K562 (cell line): ENCODE measurements at regions not wholly inside any gene's neighbourhood (a gene's known extent, or its start where the extent isn't known, plus 50 kb on each side); places are given as distances from the start of the nearest gene placed in this dataset.

Experiments
- ATAC-seq: fragments of 200-7000 bp; cut with Tn5 transposase; 3 replicates; pipeline ENCODE4 v1.9.1; 2020; ENCODE audit warnings: moderate library complexity
- BruUV-seq: library from RNA; stranded (reverse); fragments of 400-500 nt; replicated peaks from 2 replicates; lab custom pipeline; 2021; lab: Mats Ljungman, UMichigan
- CTCF ChIA-PET: fragments of 300-600 bp; formaldehyde crosslinking; extraction: SDS; loops from one replicate; lab custom pipeline; 2021; ENCODE audit warnings: low intra/inter-chr PET ratio; lab: Yijun Ruan, JAX
- POLR2A ChIA-PET: fragments of 300-600, 350-650 bp; sonication (Branson Sonifier 250); formaldehyde crosslinking; extraction: SDS; loops from one replicate; lab custom pipeline; 2021; ENCODE audit warnings: antibody characterized with exemption, inconsistent platforms; lab: Yijun Ruan, JAX
- DNase-seq, 4 experiments: peaks; one replicate each; pipeline versions ENCODE4 v3.0.0 to v3.0.0-alpha.2; 2011 to 2018; ENCODE audit warnings: low spot score in 3 of 4, mixed read lengths in 3 of 4; ENCODE audit errors: extremely low read depth in 1 of 4
- FAIRE-seq: peaks from 2 replicates; lab custom pipeline; 2011; peaks lifted over from hg19 to GRCh38; lab: Jason Lieb, UNC
- H2AFZ ChIP-seq: 2 replicates; pipeline ENCODE4 v1.6.0; 2011; ENCODE audit warnings: low read depth, low read length, control low read depth, inconsistent platforms
- H3K27ac ChIP-seq: fragments of 200-600 bp; 3 replicates; pipeline ENCODE4 v1.8.0; 2011; ENCODE audit warnings: low read depth, mild to moderate bottlenecking, control low read depth, inconsistent platforms, low read length, moderate library complexity, mixed read lengths; ENCODE audit errors: extremely low read depth
- H3K27me3 ChIP-seq, 2 experiments: fragments of 300-600 bp in 1 of 2; 2 replicates in 1 of 2; 3 replicates in 1 of 2; pipeline versions ENCODE4 v1.6.0 to v1.8.0; 2011; ENCODE audit warnings: inconsistent platforms in 2 of 2, low read length in 2 of 2, mild to moderate bottlenecking in 1 of 2, mixed read lengths in 1 of 2, moderate library complexity in 1 of 2; ENCODE audit not compliant: control insufficient read depth in 2 of 2, insufficient read depth in 2 of 2
- H3K36me3 ChIP-seq: fragments of 300-600 bp; 3 replicates; pipeline ENCODE4 v1.8.0; 2011; ENCODE audit warnings: mild to moderate bottlenecking, low read length, inconsistent platforms; ENCODE audit not compliant: control insufficient read depth, insufficient read depth
- H3K4me1 ChIP-seq, 2 experiments: fragments of 200-600 bp in 1 of 2; replicated peaks in 1 of 2; 2 replicates in 1 of 2; 3 replicates in 1 of 2; pipeline versions ENCODE4 v1.5.1 to v1.8.0; 2011; ENCODE audit warnings: inconsistent platforms in 2 of 2, low read length in 2 of 2, mild to moderate bottlenecking in 1 of 2, mixed read lengths in 1 of 2, moderate library complexity in 1 of 2; ENCODE audit not compliant: control insufficient read depth in 2 of 2, insufficient read depth in 2 of 2
- H3K4me2 ChIP-seq: 2 replicates; pipeline ENCODE4 v1.6.1; 2011; ENCODE audit warnings: low read length, control low read depth, inconsistent platforms, mixed read lengths; ENCODE audit not compliant: insufficient read depth
- H3K4me3 ChIP-seq: fragments of 200-600 bp; sonication (generic), shearing (Covaris generic); 2 replicates; pipeline ENCODE4 v1.5.1; 2016; ENCODE audit warnings: control low read depth, inconsistent platforms
- H3K79me2 ChIP-seq: fragments of 200-600 bp; 3 replicates; pipeline ENCODE4 v1.8.0; 2011; ENCODE audit warnings: low read length, inconsistent platforms; ENCODE audit not compliant: control insufficient read depth, insufficient read depth
- H3K9ac ChIP-seq, 2 experiments: 2 replicates each; pipeline versions ENCODE4 v1.6.0 to v1.6.1; 2011; ENCODE audit warnings: low read depth in 2 of 2, low read length in 2 of 2, control low read depth in 1 of 2, inconsistent platforms in 1 of 2, mild to moderate bottlenecking in 1 of 2, mixed read lengths in 1 of 2; ENCODE audit not compliant: insufficient read depth in 1 of 2
- H3K9me1 ChIP-seq: one replicate; pipeline ENCODE4 v1.6.0; 2011; ENCODE audit warnings: inconsistent platforms, mild to moderate bottlenecking, low read length, moderate library complexity; ENCODE audit not compliant: control insufficient read depth, insufficient read depth
- H3K9me3 ChIP-seq: replicated peaks from 2 replicates; pipeline ENCODE4 v1.5.1; 2011; ENCODE audit warnings: low read depth, low read length, inconsistent platforms; ENCODE audit not compliant: control insufficient read depth, insufficient read depth
- H4K20me1 ChIP-seq: replicated peaks from 2 replicates; pipeline ENCODE4 v1.6.1; 2011; ENCODE audit warnings: low read length, inconsistent platforms, mixed read lengths; ENCODE audit not compliant: control insufficient read depth, insufficient read depth
- DMBX1 ChIP-seq: fragments of 250-450 bp; sonication (Bioruptor Pico); IDR thresholded peaks from 2 replicates; pipeline ENCODE4 v1.8.0; 2022; ENCODE audit warnings: inconsistent platforms, mild to moderate bottlenecking, moderate library complexity, borderline replicate concordance
- NFIC ChIP-seq: fragments of 450-650 bp; IDR thresholded peaks from 2 replicates; pipeline ENCODE4 v1.6.1; 2017; ENCODE audit warnings: mild to moderate bottlenecking, inconsistent platforms
- XRCC4 ChIP-seq: IDR thresholded peaks from one replicate; pipeline ENCODE4 v1.6.1; 2011; ENCODE audit not compliant: insufficient read depth, insufficient read length; ENCODE audit errors: extremely low read depth
- ZNF263 ChIP-seq: sonication (generic); formaldehyde crosslinking; IDR thresholded peaks from 2 replicates; pipeline ENCODE4 v1.8.0; 2022; ENCODE audit warnings: mild to moderate bottlenecking, missing genetic modification reagents, borderline replicate concordance
- ZNF551 ChIP-seq: fragments of 250-450 bp; sonication (Bioruptor Pico); IDR thresholded peaks from 2 replicates; pipeline ENCODE4 v1.5.0; 2021; ENCODE audit warnings: mild to moderate bottlenecking, moderate library complexity
- WGBS: fragments of 100-300 bp; shearing (Covaris generic); methylation state at CpG from one replicate; pipeline ENCODE4 v1.1.6; 2016; ENCODE audit warnings: low coverage, mixed read lengths; ENCODE audit not compliant: insufficient coverage; ENCODE audit errors: missing lambda C conversion rate; 5-methylcytosine and 5-hydroxymethylcytosine counted together
- in situ Hi-C: fragments of 300-500 bp; cut with MboI; formaldehyde crosslinking; loops from 4 replicates; pipeline ENCODE4 v1.15.0; 2018; ENCODE audit warnings: inconsistent platforms, mixed read lengths
- intact Hi-C: fragments of 100-400 bp; cut with micrococcal nuclease; formaldehyde crosslinking; loops from 2 replicates; pipeline ENCODE4 v1.14.2; 2022
- TF ChIP-seq, protein P1 (sequence below): sonication (generic); formaldehyde crosslinking; IDR thresholded peaks from 2 replicates; pipeline ENCODE4 v1.8.0; 2023; ENCODE audit warnings: mild to moderate bottlenecking, missing genetic modification reagents
- TF ChIP-seq, protein P2 (sequence below): sonication (generic); formaldehyde crosslinking; IDR thresholded peaks from 2 replicates; pipeline ENCODE4 v1.8.0; 2022; ENCODE audit warnings: missing genetic modification reagents, mild to moderate bottlenecking, borderline replicate concordance

DNA sequence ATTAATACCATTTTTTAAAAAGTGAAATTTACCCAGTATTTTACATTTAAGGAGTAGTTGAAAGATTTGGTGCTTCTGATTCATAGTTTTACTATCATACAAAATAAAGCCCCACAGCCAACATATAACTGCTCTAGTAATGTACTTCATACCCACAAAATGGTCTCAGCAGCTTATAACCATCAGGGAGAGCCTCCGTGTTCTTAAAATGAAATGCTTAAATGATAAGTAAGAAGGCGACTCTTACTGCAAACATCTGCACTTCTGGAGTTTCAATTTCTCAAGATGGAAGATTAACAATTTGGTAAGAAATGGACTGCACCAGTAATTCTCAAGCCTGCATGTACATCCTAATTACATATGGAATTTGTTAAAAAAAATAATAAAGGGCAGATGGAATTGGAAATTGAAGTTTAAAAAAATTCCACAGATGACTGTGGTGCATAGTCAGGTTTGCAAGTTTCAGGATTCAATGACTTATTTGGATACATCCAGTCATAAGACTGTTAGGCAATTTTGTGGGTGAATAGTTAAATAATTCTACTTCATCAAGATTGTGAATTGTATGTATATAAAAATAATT is 461.0 kb downstream of the KIF20B start:
- ChIA-PET CTCF (no interaction called here), POLR2A (no interaction called here)
- H3K9me3 ChIP-seq = no peaks in the 10 kb centered on the region
- ATAC-seq (no peak), DNase-seq (no peak), FAIRE-seq (no peak)
- H4K20me1 ChIP-seq = no peaks in the 10 kb centered on the region
- no TSS peak for BruUV-seq
- no peak overlapping the region for H3K27ac ChIP-seq
- TF ChIP-seq ZNF551 (CRISPR knock-in tag) (no peak), DMBX1 (no peak), NFIC (no peak), ZNF263 (CRISPR knock-in tag) (no peak), XRCC4 (no peak)
- TF ChIP-seq, protein P1, sequence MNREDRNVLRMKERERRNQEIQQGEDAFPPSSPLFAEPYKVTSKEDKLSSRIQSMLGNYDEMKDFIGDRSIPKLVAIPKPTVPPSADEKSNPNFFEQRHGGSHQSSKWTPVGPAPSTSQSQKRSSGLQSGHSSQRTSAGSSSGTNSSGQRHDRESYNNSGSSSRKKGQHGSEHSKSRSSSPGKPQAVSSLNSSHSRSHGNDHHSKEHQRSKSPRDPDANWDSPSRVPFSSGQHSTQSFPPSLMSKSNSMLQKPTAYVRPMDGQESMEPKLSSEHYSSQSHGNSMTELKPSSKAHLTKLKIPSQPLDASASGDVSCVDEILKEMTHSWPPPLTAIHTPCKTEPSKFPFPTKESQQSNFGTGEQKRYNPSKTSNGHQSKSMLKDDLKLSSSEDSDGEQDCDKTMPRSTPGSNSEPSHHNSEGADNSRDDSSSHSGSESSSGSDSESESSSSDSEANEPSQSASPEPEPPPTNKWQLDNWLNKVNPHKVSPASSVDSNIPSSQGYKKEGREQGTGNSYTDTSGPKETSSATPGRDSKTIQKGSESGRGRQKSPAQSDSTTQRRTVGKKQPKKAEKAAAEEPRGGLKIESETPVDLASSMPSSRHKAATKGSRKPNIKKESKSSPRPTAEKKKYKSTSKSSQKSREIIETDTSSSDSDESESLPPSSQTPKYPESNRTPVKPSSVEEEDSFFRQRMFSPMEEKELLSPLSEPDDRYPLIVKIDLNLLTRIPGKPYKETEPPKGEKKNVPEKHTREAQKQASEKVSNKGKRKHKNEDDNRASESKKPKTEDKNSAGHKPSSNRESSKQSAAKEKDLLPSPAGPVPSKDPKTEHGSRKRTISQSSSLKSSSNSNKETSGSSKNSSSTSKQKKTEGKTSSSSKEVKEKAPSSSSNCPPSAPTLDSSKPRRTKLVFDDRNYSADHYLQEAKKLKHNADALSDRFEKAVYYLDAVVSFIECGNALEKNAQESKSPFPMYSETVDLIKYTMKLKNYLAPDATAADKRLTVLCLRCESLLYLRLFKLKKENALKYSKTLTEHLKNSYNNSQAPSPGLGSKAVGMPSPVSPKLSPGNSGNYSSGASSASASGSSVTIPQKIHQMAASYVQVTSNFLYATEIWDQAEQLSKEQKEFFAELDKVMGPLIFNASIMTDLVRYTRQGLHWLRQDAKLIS = no peak
- TF ChIP-seq, protein P2, sequence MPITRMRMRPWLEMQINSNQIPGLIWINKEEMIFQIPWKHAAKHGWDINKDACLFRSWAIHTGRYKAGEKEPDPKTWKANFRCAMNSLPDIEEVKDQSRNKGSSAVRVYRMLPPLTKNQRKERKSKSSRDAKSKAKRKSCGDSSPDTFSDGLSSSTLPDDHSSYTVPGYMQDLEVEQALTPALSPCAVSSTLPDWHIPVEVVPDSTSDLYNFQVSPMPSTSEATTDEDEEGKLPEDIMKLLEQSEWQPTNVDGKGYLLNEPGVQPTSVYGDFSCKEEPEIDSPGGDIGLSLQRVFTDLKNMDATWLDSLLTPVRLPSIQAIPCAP (CRISPR knock-in tag) = no peak
- H2AFZ ChIP-seq = no peak overlapping the region
- H3K4me1 ChIP-seq = no peaks in the 10 kb centered on the region
- H3K9ac ChIP-seq = no peak overlapping the region
- H3K4me2 ChIP-seq = no peak overlapping the region
- H3K27me3 ChIP-seq = no peaks in the 10 kb centered on the region
- WGBS = 0% methylated on average over 2 of the region's 2 CpGs
- no peaks in the 10 kb centered on the region for H3K79me2 ChIP-seq
- H3K4me3 ChIP-seq = no peak overlapping the region
- H3K36me3 ChIP-seq = no peaks in the 10 kb centered on the region
- no peaks in the 10 kb centered on the region for H3K9me1 ChIP-seq
- intact Hi-C loops = no loop called here
- in situ Hi-C loops = no loop called here
